Small intestine (tissue), 7 donors: ENCODE measurements at regions not wholly inside any gene's neighbourhood (a gene's known extent, or its start where the extent isn't known, plus 50 kb on each side); places are given as distances from the start of the nearest gene placed in this dataset.

ENCODE experiments used
- DNase-seq, 2 donors: peaks; one replicate each; pipeline versions ENCODE4 v3.0.0 to v3.0.0-alpha.2; 2013
- FAIRE-seq: peaks from 2 replicates; lab custom pipeline; 2012; peaks lifted over from hg19 to GRCh38; lab: Jason Lieb, UNC
- H3K27ac ChIP-seq, 3 donors: one replicate each; pipeline ENCODE4 v1.5.1; 2013; ENCODE audit warnings: low read length in 2 of 3, mild to moderate bottlenecking in 2 of 3, control low read depth in 1 of 3, inconsistent platforms in 1 of 3, low read depth in 1 of 3, moderate library complexity in 1 of 3
- H3K27me3 ChIP-seq, 3 donors: one replicate each; pipeline ENCODE4 v1.6.1; 2013; ENCODE audit warnings: low read length in 3 of 3, inconsistent platforms in 1 of 3; ENCODE audit not compliant: control insufficient read depth in 3 of 3, insufficient read depth in 3 of 3
- H3K36me3 ChIP-seq, 3 donors: one replicate each; pipeline ENCODE4 v1.6.1; 2013; ENCODE audit warnings: low read length in 3 of 3, inconsistent platforms in 1 of 3, low read depth in 1 of 3, mild to moderate bottlenecking in 1 of 3, moderate library complexity in 1 of 3; ENCODE audit not compliant: control insufficient read depth in 3 of 3, insufficient read depth in 2 of 3
- H3K4me1 ChIP-seq, 3 donors: one replicate each; pipeline ENCODE4 v1.6.1; 2013; ENCODE audit warnings: low read length in 2 of 3, inconsistent platforms in 1 of 3, low read depth in 1 of 3, mild to moderate bottlenecking in 1 of 3, moderate library complexity in 1 of 3; ENCODE audit not compliant: control insufficient read depth in 3 of 3, insufficient read depth in 2 of 3
- H3K4me3 ChIP-seq, 3 donors: one replicate each; pipeline ENCODE4 v1.5.1; 2013; ENCODE audit warnings: low read length in 3 of 3, control low read depth in 1 of 3, inconsistent platforms in 1 of 3, low read depth in 1 of 3, mild to moderate bottlenecking in 1 of 3, moderate library complexity in 1 of 3
- H3K9me3 ChIP-seq, 2 donors: one replicate each; pipeline ENCODE4 v1.6.1; 2013; ENCODE audit warnings: low read depth in 1 of 2, low read length in 1 of 2; ENCODE audit not compliant: control insufficient read depth in 2 of 2, insufficient read depth in 1 of 2
- WGBS, 3 donors: extraction: QIAGEN DNeasy Blood & Tissue Kit; methylation state at CpG; one replicate each; pipeline ENCODE4 v1.1.7; 2013; 5-methylcytosine and 5-hydroxymethylcytosine counted together
- donor health status: healthy with polysubstance abuse.
- donor health status: control.
- donor health status: control.
- donor health status: Bipolar disorder and iron deficiency.
- donor health status: healthy.

- H3K36me3 ChIP-seq = no peaks in the 10 kb centered on the region
- H3K27ac ChIP-seq = no peak overlapping the region
- no peaks in the 10 kb centered on the region for H3K9me3 ChIP-seq
- WGBS, 3 donors = 29 to 39% (median 34%) methylated on average over 3 of the region's 3 CpGs
- no peaks in the 10 kb centered on the region for H3K27me3 ChIP-seq
- peak; percentile 26 to 70 for DNase-seq
- no peak overlapping the region for H3K4me3 ChIP-seq
- no peak for FAIRE-seq
- H3K4me1 ChIP-seq = peaks cover 4 to 5% (median 5%) of the 10 kb centered on the region in 3 donors
Measured at GRCh38 chr1:168921629-168922028, 184.9 kb upstream of the ATP1B1 start.

GRCh38 chr1:168923521-168924136, 182.9 kb upstream of the ATP1B1 start:
- Histone ChIP-seq H3K36me3 (no peaks in the 10 kb centered on the region), H3K27me3 (no peaks in the 10 kb centered on the region), H3K9me3 (no peaks in the 10 kb centered on the region), H3K27ac (no peak overlapping the region), H3K4me1 (peaks cover 4 to 5% (median 5%) of the 10 kb centered on the region in 3 donors), H3K4me3 (no peak overlapping the region)
- FAIRE-seq = no peak
- DNase-seq = no peak
- 80 to 85% (median 85%) methylated on average over 3 of the region's 3 CpGs for whole genome bisulfite sequencing, 3 donors

GRCh38 chr1:168924976-168925375, 181.5 kb upstream of the ATP1B1 start:
- DNase-seq = no peak
- no peaks in the 10 kb centered on the region for H3K36me3 ChIP-seq
- 67 to 77% (median 69%) methylated on average over 1 of the region's 1 CpG for WGBS, 3 donors
- H3K27me3 ChIP-seq = no peaks in the 10 kb centered on the region
- H3K9me3 ChIP-seq = no peaks in the 10 kb centered on the region
- FAIRE-seq = no peak
- no peak overlapping the region for H3K4me3 ChIP-seq
- H3K27ac ChIP-seq = no peak overlapping the region
- H3K4me1 ChIP-seq = peaks cover 4 to 5% (median 5%) of the 10 kb centered on the region in 3 donors

GRCh38 chr1:168926236-168926635, 180.3 kb upstream of the ATP1B1 start:
- H3K27me3 ChIP-seq = no peaks in the 10 kb centered on the region
- H3K27ac ChIP-seq = no peak overlapping the region
- no peak overlapping the region for H3K4me3 ChIP-seq
- peaks cover 0 to 4% (median 3%) of the 10 kb centered on the region in 3 donors for H3K4me1 ChIP-seq
- FAIRE-seq (no peak), DNase-seq (no peak)
- WGBS, 3 donors = 89 to 95% (median 91%) methylated on average over 3 of the region's 3 CpGs
- no peaks in the 10 kb centered on the region for H3K9me3 ChIP-seq
- no peaks in the 10 kb centered on the region for H3K36me3 ChIP-seq

GRCh38 chr1:168932539-168932938, 174.0 kb upstream of the ATP1B1 start:
- Histone ChIP-seq H3K36me3 (no peaks in the 10 kb centered on the region), H3K4me3 (no peak overlapping the region), H3K27me3 (no peaks in the 10 kb centered on the region), H3K9me3 (no peaks in the 10 kb centered on the region), H3K27ac (no peak overlapping the region), H3K4me1 (no peaks in the 10 kb centered on the region)
- DNase-seq = no peak
- WGBS, 3 donors = 86 to 93% (median 88%) methylated on average over 3 of the region's 3 CpGs
- FAIRE-seq = no peak

- Histone ChIP-seq H3K36me3 (no peaks in the 10 kb centered on the region), H3K27me3 (no peaks in the 10 kb centered on the region), H3K4me1 (no peaks in the 10 kb centered on the region), H3K27ac (no peak overlapping the region), H3K4me3 (no peak overlapping the region), H3K9me3 (no peaks in the 10 kb centered on the region)
- no peak for DNase-seq
- WGBS, 3 donors = 82 to 92% (median 89%) methylated on average over 4 of the region's 4 CpGs
- FAIRE-seq = no peak
Measured at GRCh38 chr1:168933141-168933805, 173.2 kb upstream of the ATP1B1 start.

GRCh38 chr1:168939110-168939946, 167.2 kb upstream of the ATP1B1 start:
- FAIRE-seq = peak; percentile 81
- no peaks in the 10 kb centered on the region for H3K9me3 ChIP-seq

GRCh38 chr1:168939947-168940223, 166.6 kb upstream of the ATP1B1 start:
- H3K4me3 ChIP-seq = no peak overlapping the region
- no peaks in the 10 kb centered on the region for H3K27me3 ChIP-seq
- no peak for DNase-seq
- H3K27ac ChIP-seq = peak overlapping the region; percentile 12 to 65 (median 24)
- no peaks in the 10 kb centered on the region for H3K36me3 ChIP-seq
- no peak for FAIRE-seq
- no peaks in the 10 kb centered on the region for H3K9me3 ChIP-seq
- H3K4me1 ChIP-seq = peaks cover 0 to 14% (median 0%) of the 10 kb centered on the region in 3 donors

More at GRCh38 chr1:168939110-168939946, 167.2 kb upstream of the ATP1B1 start:
- Histone ChIP-seq H3K27me3 (no peaks in the 10 kb centered on the region), H3K27ac (peak overlapping the region; percentile 24 to 65 (median 54)), H3K36me3 (no peaks in the 10 kb centered on the region), H3K4me1 (peaks cover 0 to 14% (median 0%) of the 10 kb centered on the region in 3 donors), H3K4me3 (no peak overlapping the region)
- WGBS, 3 donors = 7 to 46% (median 22%) methylated on average over 3 of the region's 3 CpGs
- DNase-seq = peak; percentile 81 to 93
